Liver (tissue), 3 donors: ENCODE measurements at regions not wholly inside any gene's neighbourhood (a gene's known extent, or its start where the extent isn't known, plus 50 kb on each side); places are given as distances from the start of the nearest gene placed in this dataset.

Experiments
- ATF3 ChIP-seq: IDR thresholded peaks from 2 replicates; pipeline ENCODE4 v1.6.1; 2016; ENCODE audit warnings: antibody characterized with exemption
- CTCF ChIP-seq: fragments of 150-350 bp; IDR thresholded peaks from 2 replicates; pipeline ENCODE4 v1.5.1; 2017; ENCODE audit warnings: improper control_type of control experiment, low read depth, low read length; ENCODE audit not compliant: missing input control
- EGR1 ChIP-seq, 2 donors: IDR thresholded peaks; 2 replicates each; pipeline ENCODE4 v1.6.1; 2016 to 2018; ENCODE audit warnings: antibody characterized with exemption in 2 of 2, low read depth in 2 of 2
- HNF4G ChIP-seq: IDR thresholded peaks from 2 replicates; pipeline ENCODE4 v1.6.1; 2016; ENCODE audit warnings: antibody characterized with exemption
- MAX ChIP-seq: IDR thresholded peaks from 2 replicates; pipeline ENCODE4 v1.6.1; 2016; ENCODE audit warnings: antibody characterized with exemption
- NR2F2 ChIP-seq: IDR thresholded peaks from 2 replicates; pipeline ENCODE4 v1.6.1; 2016; ENCODE audit warnings: antibody characterized with exemption
- REST ChIP-seq: IDR thresholded peaks from 2 replicates; pipeline ENCODE4 v1.6.1; 2016; ENCODE audit warnings: antibody characterized with exemption, mild to moderate bottlenecking
- RXRA ChIP-seq, 2 donors: IDR thresholded peaks; 2 replicates each; pipeline ENCODE4 v1.6.1; 2017 to 2018; ENCODE audit warnings: antibody characterized with exemption in 2 of 2, mild to moderate bottlenecking in 1 of 2
- SP1 ChIP-seq: IDR thresholded peaks from 2 replicates; pipeline ENCODE4 v1.6.1; 2018; ENCODE audit warnings: antibody characterized with exemption, mild to moderate bottlenecking
- ZBTB33 ChIP-seq: IDR thresholded peaks from 2 replicates; pipeline ENCODE4 v1.6.1; 2016; ENCODE audit warnings: antibody characterized with exemption
- donor health status: healthy.
- donor health status: healthy.

GRCh38 chr10:120966657-120967045 is 115.5 kb downstream of the WDR11 start:
- TF ChIP-seq CTCF = no peak
- TF ChIP-seq NR2F2 = no peak
- TF ChIP-seq ZBTB33 = no peak
- no peak for TF ChIP-seq HNF4G
- TF ChIP-seq MAX = no peak
- TF ChIP-seq ATF3 = no peak
- TF ChIP-seq RXRA (IDR thresholded peaks at IDR 0.05) = no peak
- TF ChIP-seq REST = no peak
- TF ChIP-seq SP1 = no peak
- TF ChIP-seq EGR1 (IDR thresholded peaks at IDR 0.05; ENCODE audit: low read depth in 2 of 2) = no peak
